H1 (cell line): ENCODE measurements at regions not wholly inside any gene's neighbourhood (a gene's known extent, or its start where the extent isn't known, plus 50 kb on each side); places are given as distances from the start of the nearest gene placed in this dataset.

ENCODE experiments used
- CTCF ChIA-PET: fragments of 300-600 bp; sonication (Branson Sonifier 250); formaldehyde crosslinking; loops from one replicate; lab custom pipeline; 2021; ENCODE audit not compliant: partially characterized antibody; lab: Charles Lee
- POLR2A ChIA-PET: fragments of 300-600 bp; sonication (Branson Sonifier 250); formaldehyde crosslinking; loops from one replicate; lab custom pipeline; 2021; ENCODE audit warnings: inconsistent platforms; ENCODE audit not compliant: partially characterized antibody; lab: Charles Lee
- DNase-seq, 2 experiments: peaks; one replicate each; pipeline versions ENCODE4 v3.0.0 to v3.0.0-alpha.2; 2010 to 2022; ENCODE audit warnings: low spot score in 2 of 2, low read depth in 1 of 2, mixed read lengths in 1 of 2
- FAIRE-seq: peaks from 2 replicates; lab custom pipeline; 2011; peaks lifted over from hg19 to GRCh38; lab: Jason Lieb, UNC
- H2AFZ ChIP-seq: 2 replicates; pipeline ENCODE4 v1.8.1; 2012; ENCODE audit warnings: low read length, inconsistent platforms
- H2AK5ac ChIP-seq: 2 replicates; pipeline ENCODE4 v1.6.1; 2013; ENCODE audit warnings: low read depth, low read length
- H2BK120ac ChIP-seq: replicated peaks from 2 replicates; pipeline ENCODE3; 2013; ENCODE audit warnings: low read depth, low read length, inconsistent platforms
- H2BK12ac ChIP-seq: 2 replicates; pipeline ENCODE4 v1.6.1; 2013; ENCODE audit warnings: low read depth, low read length
- H2BK15ac ChIP-seq: 2 replicates; pipeline ENCODE4 v1.6.1; 2013; ENCODE audit warnings: low read length
- H2BK20ac ChIP-seq: 2 replicates; pipeline ENCODE4 v1.6.1; 2013; ENCODE audit warnings: low read length
- H2BK5ac ChIP-seq: 2 replicates; pipeline ENCODE4 v1.6.1; 2013; ENCODE audit warnings: low read depth, low read length
- H3K14ac ChIP-seq: 2 replicates; pipeline ENCODE4 v1.6.1; 2013; ENCODE audit warnings: inconsistent platforms; ENCODE audit not compliant: insufficient read length
- H3K18ac ChIP-seq: 2 replicates; pipeline ENCODE4 v1.6.1; 2013; ENCODE audit warnings: low read length; ENCODE audit errors: extremely low read depth
- H3K23ac ChIP-seq: 2 replicates; pipeline ENCODE4 v1.6.1; 2013; ENCODE audit warnings: inconsistent platforms; ENCODE audit not compliant: insufficient read length
- H3K23me2 ChIP-seq: 2 replicates; pipeline ENCODE4 v1.6.1; 2013; ENCODE audit warnings: low read depth, low read length
- H3K27ac ChIP-seq: 2 replicates; pipeline ENCODE4 v1.6.1; 2011; ENCODE audit warnings: low read depth, low read length, inconsistent platforms
- H3K27me3 ChIP-seq, 4 experiments: replicated peaks in 1 of 4; 1 replicate in 1 of 4; 2 replicates in 3 of 4; pipeline versions ENCODE4 v1.6.1 to v1.8.1; 2011 to 2013; ENCODE audit warnings: low read length in 3 of 4, mild to moderate bottlenecking in 3 of 4, inconsistent platforms in 2 of 4, mixed read lengths in 2 of 4, moderate library complexity in 1 of 4; ENCODE audit not compliant: control insufficient read depth in 3 of 4, insufficient read depth in 3 of 4; ENCODE audit errors: extremely low read depth in 1 of 4
- H3K36me3 ChIP-seq, 4 experiments: 2 replicates each; pipeline versions ENCODE4 v1.6.1 to v1.8.1; 2011 to 2013; ENCODE audit warnings: mild to moderate bottlenecking in 4 of 4, low read length in 3 of 4, moderate library complexity in 2 of 4, control low read depth in 1 of 4, inconsistent platforms in 1 of 4; ENCODE audit not compliant: insufficient read depth in 4 of 4, control insufficient read depth in 2 of 4
- H3K4ac ChIP-seq: replicated peaks from 2 replicates; pipeline ENCODE3; 2013; ENCODE audit warnings: low read length, low read depth, mixed read lengths, inconsistent platforms; ENCODE audit not compliant: insufficient read length
- H3K4me1 ChIP-seq, 4 experiments: replicated peaks in 1 of 4; 1 replicate in 1 of 4; 2 replicates in 3 of 4; pipeline versions ENCODE4 v1.6.1 to v1.8.1; 2011 to 2013; ENCODE audit warnings: low read length in 3 of 4, inconsistent platforms in 2 of 4, mixed read lengths in 1 of 4; ENCODE audit not compliant: insufficient read depth in 4 of 4, control insufficient read depth in 3 of 4
- H3K4me2 ChIP-seq, 2 experiments: 2 replicates each; pipeline versions ENCODE4 v1.6.1 to v1.8.1; 2011 to 2013; ENCODE audit warnings: low read depth in 2 of 2, low read length in 2 of 2, control low read depth in 1 of 2, inconsistent platforms in 1 of 2, mild to moderate bottlenecking in 1 of 2; ENCODE audit not compliant: insufficient read depth in 1 of 2
- H3K4me3 ChIP-seq, 4 experiments: fragments of 200-600, 300-600 bp in 1 of 4; sonication (generic), shearing (Covaris generic), sonication (Bioruptor Twin) in 1 of 4; 2 replicates each; pipeline versions ENCODE4 v1.5.1 to v1.8.1; 2011 to 2016; ENCODE audit warnings: low read length in 4 of 4, low read depth in 3 of 4, control low read depth in 2 of 4, inconsistent platforms in 2 of 4, mild to moderate bottlenecking in 2 of 4, mixed read lengths in 1 of 4, moderate library complexity in 1 of 4; ENCODE audit not compliant: insufficient read depth in 2 of 4; ENCODE audit errors: extremely low read depth in 1 of 4
- H3K56ac ChIP-seq: replicated peaks from 2 replicates; pipeline ENCODE3; 2013; ENCODE audit warnings: low read depth, mild to moderate bottlenecking, mixed read lengths, low read length, inconsistent platforms; ENCODE audit not compliant: insufficient read length
- H3K79me1 ChIP-seq: 2 replicates; pipeline ENCODE4 v1.6.1; 2013; ENCODE audit warnings: low read depth, low read length, control low read depth
- H3K79me2 ChIP-seq, 2 experiments: 2 replicates each; pipeline versions ENCODE4 v1.6.1 to v1.8.1; 2012 to 2013; ENCODE audit warnings: low read length in 2 of 2, mild to moderate bottlenecking in 2 of 2, inconsistent platforms in 1 of 2; ENCODE audit not compliant: insufficient read depth in 2 of 2, control insufficient read depth in 1 of 2
- H3K9ac ChIP-seq, 4 experiments: replicated peaks in 1 of 4; 1 replicate in 1 of 4; 2 replicates in 3 of 4; pipeline versions ENCODE4 v1.6.1 to v1.8.1; 2011 to 2013; ENCODE audit warnings: low read depth in 3 of 4, low read length in 3 of 4, control low read depth in 2 of 4, mild to moderate bottlenecking in 2 of 4, moderate library complexity in 2 of 4, inconsistent platforms in 1 of 4; ENCODE audit errors: extremely low read depth in 1 of 4
- H3K9me3 ChIP-seq, 2 experiments: 2 replicates each; pipeline versions ENCODE4 v1.6.1 to v1.8.1; 2012 to 2013; ENCODE audit warnings: mild to moderate bottlenecking in 2 of 2, moderate library complexity in 2 of 2, control low read depth in 1 of 2, inconsistent platforms in 1 of 2, low read depth in 1 of 2, low read length in 1 of 2, mixed read lengths in 1 of 2; ENCODE audit not compliant: insufficient read depth in 2 of 2
- H4K20me1 ChIP-seq, 2 experiments: replicated peaks in 1 of 2; 2 replicates each; pipeline versions ENCODE3 to v1.8.1; 2011 to 2013; ENCODE audit warnings: inconsistent platforms in 2 of 2, low read length in 2 of 2, mild to moderate bottlenecking in 1 of 2; ENCODE audit not compliant: insufficient read depth in 2 of 2, control insufficient read depth in 1 of 2
- H4K5ac ChIP-seq: 2 replicates; pipeline ENCODE4 v1.6.1; 2013; ENCODE audit warnings: low read length, low read depth, mixed read lengths, inconsistent platforms; ENCODE audit not compliant: insufficient read length
- H4K8ac ChIP-seq: 2 replicates; pipeline ENCODE4 v1.8.0; 2013; ENCODE audit warnings: mild to moderate bottlenecking, moderate library complexity, low read length, inconsistent platforms; ENCODE audit not compliant: insufficient read depth; ENCODE audit errors: extremely low read depth
- H4K91ac ChIP-seq: replicated peaks from 2 replicates; pipeline ENCODE3; 2013; ENCODE audit warnings: low read length, mixed read lengths, inconsistent platforms; ENCODE audit not compliant: insufficient read length
- CEBPB ChIP-seq: IDR thresholded peaks from 2 replicates; pipeline ENCODE4 v1.6.1; 2012; ENCODE audit warnings: low read depth, low read length
- CHD1 ChIP-seq: IDR thresholded peaks from 2 replicates; pipeline ENCODE4 v1.6.1; 2012; ENCODE audit warnings: low read depth, low read length, improper control_type of control experiment
- CTCF ChIP-seq, 3 experiments: IDR thresholded peaks; 1 replicate in 2 of 3; 2 replicates in 1 of 3; pipeline versions ENCODE4 v1.5.1 to v1.6.1; 2011; ENCODE audit warnings: low read length in 3 of 3, mild to moderate bottlenecking in 3 of 3, inconsistent platforms in 2 of 3, low read depth in 1 of 3, moderate library complexity in 1 of 3; ENCODE audit not compliant: insufficient read depth in 1 of 3; ENCODE audit errors: control extremely low read depth in 1 of 3
- GABPA ChIP-seq: IDR thresholded peaks from 2 replicates; pipeline ENCODE4 v1.6.1; 2011; ENCODE audit warnings: mild to moderate bottlenecking, low read length, moderate library complexity, borderline replicate concordance; ENCODE audit not compliant: insufficient read depth
- MAFK ChIP-seq: IDR thresholded peaks from 2 replicates; pipeline ENCODE4 v1.6.1; 2012; ENCODE audit warnings: low read depth, mild to moderate bottlenecking, improper control_type of control experiment, low read length
- MAX ChIP-seq: IDR thresholded peaks from 2 replicates; pipeline ENCODE4 v1.6.1; 2012; ENCODE audit warnings: inconsistent platforms
- RAD21 ChIP-seq, 2 experiments: IDR thresholded peaks in 1 of 2; conservative IDR thresholded peaks in 1 of 2; 2 replicates each; pipeline ENCODE4 v1.6.1; 2011; ENCODE audit warnings: low read depth in 2 of 2, low read length in 2 of 2, improper control_type of control experiment in 1 of 2, inconsistent platforms in 1 of 2, mild to moderate bottlenecking in 1 of 2, moderate library complexity in 1 of 2
- RNF2 ChIP-seq: fragments of 200-900, 300-1000 bp; sonication (generic); IDR thresholded peaks from 2 replicates; pipeline ENCODE4 v1.7.1; 2016; ENCODE audit warnings: borderline replicate concordance, low read depth, mild to moderate bottlenecking, antibody characterized with exemption, low read length; ENCODE audit not compliant: poor library complexity, severe bottlenecking; ENCODE audit errors: missing control alignments
- SIN3A ChIP-seq, 2 experiments: IDR thresholded peaks in 1 of 2; conservative IDR thresholded peaks in 1 of 2; 2 replicates each; pipeline ENCODE4 v1.6.1; 2011 to 2012; ENCODE audit warnings: low read length in 2 of 2, improper control_type of control experiment in 1 of 2, low read depth in 1 of 2, mild to moderate bottlenecking in 1 of 2
- WGBS, 2 experiments: shearing (Covaris generic) in 1 of 2; methylation state at CpG; one replicate each; pipeline versions ENCODE4 v1.1.6 to v1.1.7; 2013 to 2015; ENCODE audit warnings: low lambda C conversion rate in 2 of 2, mixed read lengths in 2 of 2, inconsistent platforms in 1 of 2, low coverage in 1 of 2, missing lambda C conversion rate in 1 of 2; ENCODE audit not compliant: insufficient replicate concordance in 2 of 2, insufficient coverage in 1 of 2, insufficient read length in 1 of 2; ENCODE audit errors: extremely low coverage in 1 of 2, missing lambda C conversion rate in 1 of 2; 5-methylcytosine and 5-hydroxymethylcytosine counted together

DNA sequence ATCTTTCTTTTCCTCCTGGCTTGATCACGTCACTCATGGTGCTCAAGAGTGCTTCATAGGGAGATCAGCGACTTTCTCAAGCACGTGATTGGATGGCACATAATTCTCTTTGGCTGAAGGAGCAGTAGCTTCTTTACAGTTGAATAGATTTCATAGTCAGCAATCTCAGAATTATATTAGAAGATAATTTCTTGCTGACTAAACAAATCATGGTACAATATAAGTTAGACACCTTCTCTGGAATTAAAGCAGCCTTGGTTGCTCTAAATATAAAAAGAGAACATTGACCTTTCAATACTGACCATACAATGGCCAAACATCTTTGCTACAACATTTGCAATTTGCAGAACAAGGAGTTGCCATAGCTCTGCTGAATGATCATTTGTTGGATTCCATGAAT is 238.5 kb upstream of the CHST9 start:
- Histone ChIP-seq H2AK5ac (no peak overlapping the region), H3K27me3 (no peaks in the 10 kb centered on the region), H3K23ac (no peak overlapping the region), H2BK12ac (no peak overlapping the region), H4K5ac (no peak overlapping the region), H3K23me2 (no peaks in the 10 kb centered on the region), H3K36me3 (no peaks in the 10 kb centered on the region), H4K20me1 (no peaks in the 10 kb centered on the region), H2AFZ (no peak overlapping the region), H3K4me1 (no peaks in the 10 kb centered on the region), H2BK5ac (no peak overlapping the region), H3K4me3 (no peak overlapping the region), H4K8ac (no peak overlapping the region), H3K79me1 (no peaks in the 10 kb centered on the region), H3K14ac (no peak overlapping the region), H2BK120ac (no peak overlapping the region), H3K9me3 (no peaks in the 10 kb centered on the region), H4K91ac (no peak overlapping the region), H3K56ac (no peak overlapping the region), H3K79me2 (no peaks in the 10 kb centered on the region), H3K4ac (no peak overlapping the region), H3K4me2 (no peak overlapping the region), H3K27ac (no peak overlapping the region), H2BK20ac (no peak overlapping the region), H3K9ac (no peak overlapping the region), H2BK15ac (no peak overlapping the region), H3K18ac (no peak overlapping the region)
- WGBS, 2 experiments, result 94% methylated on average over 3 of the region's 3 CpGs; no CpG with 5 or more reads in 1 of the 2 experiments
- ChIA-PET POLR2A (no interaction called here), CTCF (interaction anchor here (1.0 kb wide), 1 partner anchor 58 kb away, joined by 3 read pairs; no protein-coding TSS in a partner anchor)
- no peak for DNase-seq
- no peak for FAIRE-seq
- no peak for TF ChIP-seq RAD21 (IDR thresholded peaks at IDR 0.05 in 1 of 2, conservative IDR thresholded peaks at IDR 0.05 in 1 of 2; ENCODE audit: low read depth in 2 of 2, low read length in 2 of 2)
- no peak for TF ChIP-seq SIN3A (conservative IDR thresholded peaks at IDR 0.05 in 1 of 2, IDR thresholded peaks at IDR 0.05 in 1 of 2; ENCODE audit: low read depth in 1 of 2, low read length in 2 of 2)
- TF ChIP-seq MAFK, result no peak
- TF ChIP-seq RNF2, result no peak
- no peak for TF ChIP-seq MAX
- TF ChIP-seq CEBPB, result no peak
- TF ChIP-seq GABPA, result no peak
- no peak for TF ChIP-seq CTCF (IDR thresholded peaks at IDR 0.05; ENCODE audit: control extremely low read depth in 1 of 3, insufficient read depth in 1 of 3, low read depth in 1 of 3, low read length in 3 of 3)
- no peak for TF ChIP-seq CHD1
